ENCODE measurements at regions not wholly inside any gene's neighbourhood (a gene's known extent, or its start where the extent isn't known, plus 50 kb on each side); places are given as distances from the start of the nearest gene placed in this dataset.

GRCh38 chr12:29051221-29051620 lies 97.9 kb upstream of the FAR2 start:
- Histone ChIP-seq H4K20me1 (ENCODE audit: low read length) (no peaks in the 10 kb centered on the region), H3K9me3 (ENCODE audit: low read length) (peaks cover 15% of the 10 kb centered on the region; the same call in 1 of the 2 replicates), H3F3A (ENCODE audit: low read length, unreplicated experiment) (no peaks in the 10 kb centered on the region), H3K4me1 (ENCODE audit: insufficient read depth, low read length) (peaks cover under 1% of the 10 kb centered on the region; the same call in 1 of the 2 replicates), H3K9ac (ENCODE audit: low read length) (no peak overlapping the region), H3K79me2 (ENCODE audit: low read length) (no peaks in the 10 kb centered on the region), H3K27me3 (ENCODE audit: low read length) (no peaks in the 10 kb centered on the region), H3K4me3 (ENCODE audit: low read length) (no peak overlapping the region), H3K36me3 (ENCODE audit: low read depth, low read length) (0 out of 2 replicates have a peak, but pooled peaks cover 4% of the 10 kb centered on the region), H3K4me2 (ENCODE audit: low read length) (no peak overlapping the region), H2AFZ (ENCODE audit: low read length) (no peak overlapping the region), H3K27ac (ENCODE audit: low read length) (no peak overlapping the region), H3K9me2 (replicated peaks; ENCODE audit: low read length) (no peaks in the 10 kb centered on the region)
- intact Hi-C loops (cut with micrococcal nuclease): no loop called here
- no TSS peak for BruUV-seq (replicated peaks)
- TF ChIP-seq EZH2 (IDR thresholded peaks at IDR 0.05; ENCODE audit: low read length, unreplicated experiment): no peak
- no peak for TF ChIP-seq CTCF (conservative IDR thresholded peaks at IDR 0.05; ENCODE audit: low read depth, low read length)
- TF ChIP-seq EZH2phosphoT487 (IDR thresholded peaks at IDR 0.05; ENCODE audit: borderline replicate concordance, low read length): no peak
- CTCF ChIA-PET: no interaction called here
- ATAC-seq (no peak), DNase-seq (peak; percentile 40)
- POLR2A ChIA-PET (ENCODE audit: unreplicated experiment): no interaction called here

DNA sequence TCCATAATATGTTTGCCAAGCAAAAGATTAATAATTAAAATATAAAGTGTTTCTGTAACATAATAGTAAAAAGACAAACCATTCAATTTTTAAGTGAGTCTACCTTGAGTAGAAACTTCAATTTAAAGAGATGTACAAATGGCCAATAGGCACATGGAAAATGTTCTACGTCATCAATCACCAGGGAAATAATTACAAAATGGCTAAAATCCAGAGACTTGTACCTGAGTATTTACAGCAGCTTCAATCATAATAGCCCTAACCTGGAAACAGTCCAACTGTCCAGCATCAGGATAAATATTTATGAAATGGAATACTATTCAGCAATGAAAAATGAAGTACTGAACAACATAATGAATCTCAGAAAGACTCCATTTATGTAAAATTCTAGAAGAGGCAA lies 95.5 kb upstream of the FAR2 start:
- Histone ChIP-seq H3K79me2 (ENCODE audit: low read length) (no peaks in the 10 kb centered on the region), H3K27ac (ENCODE audit: low read length) (no peak overlapping the region), H3K4me2 (ENCODE audit: low read length) (no peak overlapping the region), H3K4me3 (ENCODE audit: low read length) (no peak overlapping the region), H3K9ac (ENCODE audit: low read length) (no peak overlapping the region), H3K36me3 (ENCODE audit: low read depth, low read length) (0 out of 2 replicates have a peak, but pooled peaks cover 4% of the 10 kb centered on the region), H3K9me3 (ENCODE audit: low read length) (peaks cover 15% of the 10 kb centered on the region; the same call in 1 of the 2 replicates), H3F3A (ENCODE audit: low read length, unreplicated experiment) (no peaks in the 10 kb centered on the region), H3K9me2 (replicated peaks; ENCODE audit: low read length) (0 out of 2 replicates have a peak, but pooled peaks cover 3% of the 10 kb centered on the region), H3K4me1 (ENCODE audit: insufficient read depth, low read length) (no peaks in the 10 kb centered on the region), H3K27me3 (ENCODE audit: low read length) (no peaks in the 10 kb centered on the region), H4K20me1 (ENCODE audit: low read length) (no peaks in the 10 kb centered on the region), H2AFZ (ENCODE audit: low read length) (no peak overlapping the region)
- intact Hi-C loops (cut with micrococcal nuclease): no loop called here
- TF ChIP-seq EZH2 (IDR thresholded peaks at IDR 0.05; ENCODE audit: low read length, unreplicated experiment) (no peak), EZH2phosphoT487 (IDR thresholded peaks at IDR 0.05; ENCODE audit: borderline replicate concordance, low read length) (no peak), CTCF (conservative IDR thresholded peaks at IDR 0.05; ENCODE audit: low read depth, low read length) (no peak)
- ChIA-PET POLR2A (ENCODE audit: unreplicated experiment) (no interaction called here), CTCF (no interaction called here)
- BruUV-seq (replicated peaks): no TSS peak
- DNase-seq (peak; percentile 74), ATAC-seq (peak; percentile 45; the same call in 1 of the 2 replicates)

GRCh38 chr12:29054858-29055663 lies 94.0 kb upstream of the FAR2 start:
- no peak for TF ChIP-seq EZH2 (IDR thresholded peaks at IDR 0.05; ENCODE audit: low read length, unreplicated experiment)
- no peak for TF ChIP-seq EZH2phosphoT487 (IDR thresholded peaks at IDR 0.05; ENCODE audit: borderline replicate concordance, low read length)
- TF ChIP-seq CTCF (conservative IDR thresholded peaks at IDR 0.05; ENCODE audit: low read depth, low read length): no peak
- Histone ChIP-seq H3K4me1 (ENCODE audit: insufficient read depth, low read length) (no peaks in the 10 kb centered on the region), H3F3A (ENCODE audit: low read length, unreplicated experiment) (no peaks in the 10 kb centered on the region), H4K20me1 (ENCODE audit: low read length) (no peaks in the 10 kb centered on the region), H3K27me3 (ENCODE audit: low read length) (no peaks in the 10 kb centered on the region), H2AFZ (ENCODE audit: low read length) (no peak overlapping the region), H3K9ac (ENCODE audit: low read length) (no peak overlapping the region), H3K9me2 (replicated peaks; ENCODE audit: low read length) (0 out of 2 replicates have a peak, but pooled peaks cover 3% of the 10 kb centered on the region), H3K4me3 (ENCODE audit: low read length) (no peak overlapping the region), H3K36me3 (ENCODE audit: low read depth, low read length) (0 out of 2 replicates have a peak, but pooled peaks cover 4% of the 10 kb centered on the region), H3K4me2 (ENCODE audit: low read length) (no peak overlapping the region), H3K27ac (ENCODE audit: low read length) (no peak overlapping the region), H3K9me3 (ENCODE audit: low read length) (peaks cover 15% of the 10 kb centered on the region; the same call in 1 of the 2 replicates), H3K79me2 (ENCODE audit: low read length) (no peaks in the 10 kb centered on the region)
- intact Hi-C loops (cut with micrococcal nuclease): no loop called here
- BruUV-seq (replicated peaks): no TSS peak
- ChIA-PET POLR2A (ENCODE audit: unreplicated experiment) (no interaction called here), CTCF (no interaction called here)
- DNase-seq (no peak), ATAC-seq (no peak; the same call in 1 of the 2 replicates)

Measured in PC-3 (cell line).